Suprapubic skin (tissue), 4 donors: ENCODE measurements at regions not wholly inside any gene's neighbourhood (a gene's known extent, or its start where the extent isn't known, plus 50 kb on each side); places are given as distances from the start of the nearest gene placed in this dataset.

Experiments used
- CTCF ChIP-seq, 2 donors: fragments of 200-600 bp in 1 of 2; fragments of 450-650 bp in 1 of 2; sonication (generic) in 1 of 2; IDR thresholded peaks; one replicate each; pipeline ENCODE4 v1.5.1; 2016 to 2019; ENCODE audit warnings: antibody characterized with exemption in 2 of 2, mild to moderate bottlenecking in 1 of 2, moderate library complexity in 1 of 2
- POLR2A ChIP-seq, 2 donors: fragments of 450-650 bp; IDR thresholded peaks; one replicate each; pipeline ENCODE4 v1.6.1; 2017; ENCODE audit warnings: antibody characterized with exemption in 2 of 2, mild to moderate bottlenecking in 2 of 2, moderate library complexity in 2 of 2
- POLR2AphosphoS5 ChIP-seq, 3 donors: sonication (generic); formaldehyde crosslinking; IDR thresholded peaks; one replicate each; pipeline ENCODE4 v1.6.1; 2017; ENCODE audit warnings: antibody characterized with exemption in 3 of 3

- no peak for TF ChIP-seq POLR2AphosphoS5 (IDR thresholded peaks at IDR 0.05)
- no peak for TF ChIP-seq POLR2A (IDR thresholded peaks at IDR 0.05)
- TF ChIP-seq CTCF (IDR thresholded peaks at IDR 0.05): no peak
Measured at GRCh38 chr3:84522893-84523292, 435.9 kb upstream of the CADM2 start.
